ENCODE measurements at regions not wholly inside any gene's neighbourhood (a gene's known extent, or its start where the extent isn't known, plus 50 kb on each side); places are given as distances from the start of the nearest gene placed in this dataset.

DNA sequence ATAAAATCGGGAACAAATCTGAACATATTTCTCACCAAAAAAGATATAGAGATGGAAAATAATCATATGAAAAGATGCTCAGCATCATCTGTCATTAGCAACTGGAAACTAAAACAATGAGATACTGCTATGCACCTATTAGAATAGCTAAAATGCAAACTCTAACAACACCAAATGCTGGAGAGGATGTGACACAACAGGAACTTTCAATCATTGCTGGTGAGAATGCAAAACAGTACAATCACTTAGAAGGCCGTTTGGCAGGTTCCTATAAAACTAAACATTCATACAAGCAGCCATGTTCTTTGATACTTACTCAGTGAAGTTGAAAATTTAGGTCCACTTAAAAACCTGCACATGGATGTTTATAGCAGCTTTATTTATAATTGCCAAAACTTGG is 67.0 kb downstream of the FAM50B start:
- no peak for TF ChIP-seq ZNF274 (IDR thresholded peaks at IDR 0.05; ENCODE audit: low read depth, low read length)
- no peak for TF ChIP-seq SUZ12 (IDR thresholded peaks at IDR 0.05; ENCODE audit: extremely low read depth, insufficient read depth, insufficient read length)

Measured in NT2/D1 (cell line).